IgD-negative memory B cell (primary cell): ENCODE measurements at regions not wholly inside any gene's neighbourhood (a gene's known extent, or its start where the extent isn't known, plus 50 kb on each side); places are given as distances from the start of the nearest gene placed in this dataset.
"Not testable (repeated sequence)": the region's sequence is repeated elsewhere in the genome, so short reads cannot be mapped to it uniquely, and the experiment has no call there.

Experiments used
- H3K27ac Mint-ChIP-seq, 3 donors: one replicate each; pipeline ENCODE4 v1.8.0; 2020 to 2022; ENCODE audit warnings: mild to moderate bottlenecking in 3 of 3, mixed read lengths in 3 of 3, moderate library complexity in 1 of 3
- H3K27me3 Mint-ChIP-seq: one replicate; pipeline ENCODE4 v1.8.0; 2021; ENCODE audit warnings: mixed read lengths
- H3K36me3 Mint-ChIP-seq: one replicate; pipeline ENCODE4 v1.8.0; 2020; ENCODE audit warnings: mild to moderate bottlenecking, mixed read lengths
- H3K4me1 Mint-ChIP-seq, 3 donors: one replicate each; pipeline ENCODE4 v1.8.0; 2020 to 2022; ENCODE audit warnings: mixed read lengths in 3 of 3, mild to moderate bottlenecking in 1 of 3
- H3K4me3 Mint-ChIP-seq, 4 donors: one replicate each; pipeline ENCODE4 v1.8.0; 2020 to 2022; ENCODE audit warnings: mild to moderate bottlenecking in 4 of 4, mixed read lengths in 4 of 4, moderate library complexity in 3 of 4
- H3K9me3 Mint-ChIP-seq, 3 donors: one replicate each; pipeline ENCODE4 v1.8.0; 2020 to 2021; ENCODE audit warnings: mixed read lengths in 3 of 3, mild to moderate bottlenecking in 1 of 3

GRCh38 chr15:96638793-96639192 is 308.3 kb downstream of the NR2F2 start:
- H3K4me1 Mint-ChIP-seq: no peaks in the 10 kb centered on the region
- no peaks in the 10 kb centered on the region for H3K27me3 Mint-ChIP-seq
- peaks cover 3 to 7% (median 5%) of the 10 kb centered on the region in 3 donors for H3K9me3 Mint-ChIP-seq
- H3K36me3 Mint-ChIP-seq: no peaks in the 10 kb centered on the region
- no peak overlapping the region for H3K27ac Mint-ChIP-seq
- H3K4me3 Mint-ChIP-seq: no peak overlapping the region

DNA sequence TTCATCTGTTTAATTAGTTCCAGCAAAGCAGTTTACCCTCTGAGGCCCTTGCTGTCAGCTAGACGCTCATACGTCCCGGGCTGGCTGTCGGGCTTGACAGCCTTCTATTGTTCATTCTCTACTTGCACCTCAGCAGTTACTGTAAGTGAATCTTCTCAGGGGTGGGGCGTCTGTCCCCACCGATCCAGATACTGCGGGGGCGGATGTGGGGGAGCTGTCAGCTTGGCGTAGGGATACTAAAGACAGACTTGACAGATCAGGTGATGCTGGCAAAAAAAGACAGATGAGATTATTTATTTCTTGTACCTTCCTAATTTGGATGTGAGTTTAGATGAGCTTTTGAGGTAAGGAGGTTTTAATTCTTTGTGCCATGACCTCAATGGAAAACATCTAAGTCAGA is 315.3 kb downstream of the NR2F2 start:
- no peaks in the 10 kb centered on the region for H3K4me1 Mint-ChIP-seq
- no peaks in the 10 kb centered on the region for H3K36me3 Mint-ChIP-seq
- peak overlapping the region in 1 of 3 donors; percentile 48 for H3K27ac Mint-ChIP-seq
- no peaks in the 10 kb centered on the region for H3K27me3 Mint-ChIP-seq
- peaks cover 4 to 8% (median 7%) of the 10 kb centered on the region in 3 donors for H3K9me3 Mint-ChIP-seq
- no peak overlapping the region for H3K4me3 Mint-ChIP-seq

- peaks cover 0 to 1% (median 0%) of the 10 kb centered on the region in 3 donors for H3K4me1 Mint-ChIP-seq
- no peaks in the 10 kb centered on the region for H3K36me3 Mint-ChIP-seq
- H3K9me3 Mint-ChIP-seq: peaks cover 0 to 6% (median 4%) of the 10 kb centered on the region in 3 donors
- H3K27me3 Mint-ChIP-seq: no peaks in the 10 kb centered on the region
- H3K4me3 Mint-ChIP-seq: no peak overlapping the region
- H3K27ac Mint-ChIP-seq: no peak overlapping the region
Observed at GRCh38 chr15:96648866-96649265, 318.4 kb downstream of the NR2F2 start.

DNA sequence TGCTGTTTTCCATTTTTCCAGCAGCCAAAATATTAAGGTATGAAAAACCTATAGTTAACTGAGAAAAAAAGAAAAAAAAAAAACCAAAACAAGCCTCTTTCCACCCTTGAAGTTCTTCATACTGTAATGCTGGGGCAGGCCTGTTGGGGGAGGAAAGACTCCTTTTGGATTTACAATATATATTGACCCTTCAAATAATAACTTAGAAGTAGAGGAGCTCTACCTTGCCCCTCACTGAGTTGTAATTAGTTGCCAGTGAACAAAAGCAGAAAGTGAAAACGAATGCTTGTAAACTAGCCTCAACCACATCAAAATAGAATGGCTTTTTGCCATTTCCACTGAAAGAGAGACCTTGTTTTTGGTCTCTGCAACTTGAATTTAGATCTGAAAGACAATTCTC is 326.6 kb downstream of the NR2F2 start:
- Mint-ChIP-seq H3K27ac (no peak overlapping the region), H3K4me3 (no peak overlapping the region), H3K36me3 (no peaks in the 10 kb centered on the region)

GRCh38 chr15:96666979-96667378 is 336.5 kb downstream of the NR2F2 start:
- not testable (repeated sequence) for H3K27me3 Mint-ChIP-seq, H3K36me3 Mint-ChIP-seq, H3K27ac Mint-ChIP-seq, H3K9me3 Mint-ChIP-seq, H3K4me3 Mint-ChIP-seq, H3K4me1 Mint-ChIP-seq

More for the DNA sequence above, 326.6 kb downstream of the NR2F2 start:
- H3K4me1 Mint-ChIP-seq: peaks cover 0 to 1% (median 0%) of the 10 kb centered on the region in 3 donors
- peaks cover 2 to 3% (median 3%) of the 10 kb centered on the region in 3 donors for H3K9me3 Mint-ChIP-seq
- no peaks in the 10 kb centered on the region for H3K27me3 Mint-ChIP-seq

- Mint-ChIP-seq H3K36me3 (no peaks in the 10 kb centered on the region), H3K27me3 (no peaks in the 10 kb centered on the region), H3K4me3 (no peak overlapping the region), H3K27ac (no peak overlapping the region), H3K4me1 (no peaks in the 10 kb centered on the region), H3K9me3 (peaks cover 0 to 6% (median 4%) of the 10 kb centered on the region in 3 donors)
Observed at GRCh38 chr15:96670389-96670788, 339.9 kb downstream of the NR2F2 start.

- H3K27me3 Mint-ChIP-seq: no peaks in the 10 kb centered on the region
- H3K27ac Mint-ChIP-seq: no peak overlapping the region
- peaks cover 0 to 6% (median 4%) of the 10 kb centered on the region in 3 donors for H3K9me3 Mint-ChIP-seq
- no peak overlapping the region for H3K4me3 Mint-ChIP-seq
- no peaks in the 10 kb centered on the region for H3K4me1 Mint-ChIP-seq
- H3K36me3 Mint-ChIP-seq: no peaks in the 10 kb centered on the region
Observed at GRCh38 chr15:96672629-96673028, 342.1 kb downstream of the NR2F2 start.

DNA sequence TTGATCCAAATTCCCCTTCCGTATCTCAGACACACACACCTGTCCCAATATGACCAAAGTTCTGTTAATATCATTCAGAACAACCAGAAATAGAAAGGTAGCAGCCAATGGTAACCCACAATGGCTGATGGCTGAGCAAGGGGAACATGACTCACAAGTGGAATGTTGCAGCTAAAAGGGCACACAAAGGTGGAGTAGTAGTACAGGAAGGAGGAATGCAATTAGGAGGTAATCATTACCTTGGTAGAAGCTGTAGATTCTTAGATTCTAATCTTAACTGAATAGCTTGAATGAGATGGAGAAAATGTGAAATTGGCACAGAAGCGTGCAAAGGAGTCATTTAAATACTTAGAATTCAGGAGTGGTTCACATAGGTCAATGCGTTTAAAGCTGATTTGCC is 347.9 kb downstream of the NR2F2 start:
- Mint-ChIP-seq H3K4me1 (no peaks in the 10 kb centered on the region), H3K36me3 (no peaks in the 10 kb centered on the region), H3K9me3 (peaks cover 0 to 4% (median 3%) of the 10 kb centered on the region in 3 donors), H3K4me3 (no peak overlapping the region), H3K27me3 (no peaks in the 10 kb centered on the region), H3K27ac (no peak overlapping the region)

GRCh38 chr15:96687388-96688107 is 357.0 kb downstream of the NR2F2 start:
- Mint-ChIP-seq H3K27me3 (no peaks in the 10 kb centered on the region), H3K4me3 (no peak overlapping the region), H3K9me3 (peaks cover 0 to 4% (median 3%) of the 10 kb centered on the region in 3 donors), H3K4me1 (no peaks in the 10 kb centered on the region), H3K27ac (peak overlapping the region in 1 of 3 donors; percentile 18), H3K36me3 (no peaks in the 10 kb centered on the region)

DNA sequence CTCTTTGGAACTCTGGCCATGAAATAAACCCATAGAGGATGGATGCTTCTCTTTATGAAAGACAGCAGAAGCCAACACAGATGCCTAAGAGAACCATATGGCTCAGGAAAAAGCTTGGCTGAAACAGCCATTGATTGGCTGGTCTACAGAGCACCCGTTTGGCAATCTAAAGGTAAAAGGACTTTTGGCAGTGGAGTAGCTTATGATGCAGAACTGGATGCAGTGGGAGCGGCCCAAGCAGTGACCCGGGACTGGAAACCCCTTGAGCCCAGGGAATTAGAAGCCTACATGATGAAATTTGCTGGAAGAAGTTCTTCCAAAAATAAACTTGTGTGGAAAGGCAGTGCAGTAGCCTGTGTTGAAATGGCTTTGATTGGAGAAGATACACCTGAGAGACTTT is 360.2 kb downstream of the NR2F2 start:
- Mint-ChIP-seq H3K4me3 (no peak overlapping the region), H3K36me3 (no peaks in the 10 kb centered on the region), H3K27me3 (no peaks in the 10 kb centered on the region), H3K27ac (no peak overlapping the region), H3K4me1 (no peaks in the 10 kb centered on the region), H3K9me3 (peaks cover 1 to 3% (median 2%) of the 10 kb centered on the region in 3 donors)

DNA sequence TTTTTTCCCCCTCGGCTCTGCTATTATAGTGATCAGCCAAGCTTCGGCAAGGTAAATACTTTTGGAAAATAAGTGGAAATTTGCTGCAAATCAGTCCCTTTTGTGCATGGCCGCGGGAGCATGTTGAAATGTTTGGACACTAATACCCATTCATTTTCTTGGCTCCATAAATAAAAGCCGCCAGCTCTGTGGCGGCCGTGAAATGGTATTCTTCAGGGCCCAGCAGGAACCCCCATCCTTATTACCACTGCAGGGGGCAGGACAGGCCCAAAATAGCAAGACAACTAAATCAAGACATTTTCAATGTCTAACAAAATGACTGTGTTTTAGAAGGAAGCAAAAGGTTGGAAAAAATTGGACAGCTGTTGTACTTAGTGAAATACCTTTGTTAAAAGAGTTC is 362.3 kb downstream of the NR2F2 start:
- Mint-ChIP-seq H3K27ac (no peak overlapping the region), H3K27me3 (no peaks in the 10 kb centered on the region), H3K4me3 (no peak overlapping the region), H3K9me3 (peaks cover 0 to 3% (median 2%) of the 10 kb centered on the region in 3 donors), H3K4me1 (no peaks in the 10 kb centered on the region), H3K36me3 (no peaks in the 10 kb centered on the region)

- Mint-ChIP-seq H3K4me1 (no peaks in the 10 kb centered on the region), H3K27me3 (no peaks in the 10 kb centered on the region), H3K9me3 (peaks cover 0 to 3% (median 0%) of the 10 kb centered on the region in 3 donors), H3K27ac (no peak overlapping the region), H3K4me3 (no peak overlapping the region), H3K36me3 (no peaks in the 10 kb centered on the region)
Observed at GRCh38 chr15:96693515-96693914, 363.0 kb downstream of the NR2F2 start.

DNA sequence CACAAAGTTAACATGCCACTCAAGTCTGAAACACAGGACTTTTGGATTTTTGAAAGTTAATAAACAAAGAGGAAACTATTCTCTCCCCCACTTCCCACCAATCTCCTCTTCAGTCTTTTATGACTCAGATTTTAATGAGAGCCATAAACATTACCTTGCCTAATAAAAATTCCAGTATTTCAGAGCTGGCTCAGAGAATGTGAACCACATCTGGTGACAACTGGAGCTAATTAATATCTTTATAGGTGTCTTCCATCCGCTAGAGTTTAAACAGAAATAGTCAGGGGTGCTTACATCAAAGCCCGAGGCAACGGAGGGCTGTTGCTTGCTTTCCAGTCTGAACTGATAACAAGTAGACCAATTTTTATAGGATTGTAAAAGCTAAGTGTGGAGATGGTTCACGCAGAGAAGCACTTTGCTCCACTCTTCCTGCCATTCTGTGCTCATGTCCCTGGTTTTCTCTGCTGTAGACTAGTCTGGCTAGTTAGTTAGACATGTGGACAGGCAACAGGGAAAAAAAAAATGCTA is 363.6 kb downstream of the NR2F2 start:
- no peaks in the 10 kb centered on the region for H3K4me1 Mint-ChIP-seq
- no peak overlapping the region for H3K27ac Mint-ChIP-seq
- H3K4me3 Mint-ChIP-seq: no peak overlapping the region

DNA sequence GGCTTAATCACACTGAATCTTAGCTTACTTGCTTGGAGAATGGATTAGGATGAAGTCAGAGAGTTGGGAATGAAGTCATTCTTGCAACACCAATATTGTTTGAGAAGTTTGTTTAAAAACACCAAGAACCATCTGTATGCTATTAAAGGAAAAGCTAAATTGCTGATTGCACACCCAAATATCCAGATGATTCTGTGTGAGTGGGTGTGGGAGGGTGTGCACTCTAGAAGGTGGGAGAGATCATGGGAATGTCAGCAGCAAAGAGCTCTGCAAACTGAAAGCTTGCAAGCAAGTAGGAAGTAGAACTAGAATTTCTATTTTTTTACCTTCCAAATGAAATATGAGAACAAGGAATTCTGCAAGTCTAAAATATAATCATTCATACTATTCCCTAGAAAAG is 364.9 kb downstream of the NR2F2 start:
- no peaks in the 10 kb centered on the region for H3K27me3 Mint-ChIP-seq
- no peaks in the 10 kb centered on the region for H3K4me1 Mint-ChIP-seq
- H3K36me3 Mint-ChIP-seq: no peaks in the 10 kb centered on the region
- H3K4me3 Mint-ChIP-seq: no peak overlapping the region
- H3K9me3 Mint-ChIP-seq: peaks cover 0 to 3% (median 0%) of the 10 kb centered on the region in 3 donors
- H3K27ac Mint-ChIP-seq: no peak overlapping the region

More for the DNA sequence above, 363.6 kb downstream of the NR2F2 start:
- no peaks in the 10 kb centered on the region for H3K36me3 Mint-ChIP-seq
- H3K27me3 Mint-ChIP-seq: no peaks in the 10 kb centered on the region
- H3K9me3 Mint-ChIP-seq: peaks cover 0 to 3% (median 0%) of the 10 kb centered on the region in 3 donors

GRCh38 chr15:96699871-96700401 is 369.4 kb downstream of the NR2F2 start:
- Mint-ChIP-seq H3K4me3 (no peak overlapping the region), H3K36me3 (no peaks in the 10 kb centered on the region), H3K4me1 (no peaks in the 10 kb centered on the region), H3K27me3 (peaks cover 1% of the 10 kb centered on the region), H3K27ac (no peak overlapping the region), H3K9me3 (peaks cover 0 to under 1% (median 0%) of the 10 kb centered on the region in 3 donors)

DNA sequence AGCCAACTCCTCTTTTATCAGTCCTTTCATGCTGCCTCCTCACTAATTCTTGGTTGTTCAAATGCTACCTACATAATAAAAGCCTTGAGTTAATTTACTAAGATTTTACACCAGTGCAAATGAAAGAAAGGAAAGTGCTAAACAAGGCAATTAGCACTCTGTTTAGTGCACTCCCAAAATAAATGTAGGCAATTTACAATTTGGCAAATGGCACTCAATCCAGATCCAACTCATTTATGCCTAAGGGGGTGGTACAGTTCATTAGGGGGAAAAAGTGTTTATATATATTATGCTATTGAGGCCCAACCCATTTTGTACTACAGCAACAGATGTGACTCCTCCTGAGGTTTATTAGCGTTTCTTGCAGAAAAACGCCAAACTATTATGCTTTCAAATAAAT is 370.1 kb downstream of the NR2F2 start:
- Mint-ChIP-seq H3K9me3 (peaks cover 0 to 2% (median 0%) of the 10 kb centered on the region in 3 donors), H3K27ac (no peak overlapping the region), H3K36me3 (no peaks in the 10 kb centered on the region), H3K4me3 (no peak overlapping the region), H3K27me3 (peaks cover 1% of the 10 kb centered on the region), H3K4me1 (no peaks in the 10 kb centered on the region)
